ENCODE measurements at regions not wholly inside any gene's neighbourhood (a gene's known extent, or its start where the extent isn't known, plus 50 kb on each side); places are given as distances from the start of the nearest gene placed in this dataset.

GRCh38 chr9:515665-516064 is 301.0 kb downstream of the DOCK8 start:
- TF ChIP-seq, protein P1, sequence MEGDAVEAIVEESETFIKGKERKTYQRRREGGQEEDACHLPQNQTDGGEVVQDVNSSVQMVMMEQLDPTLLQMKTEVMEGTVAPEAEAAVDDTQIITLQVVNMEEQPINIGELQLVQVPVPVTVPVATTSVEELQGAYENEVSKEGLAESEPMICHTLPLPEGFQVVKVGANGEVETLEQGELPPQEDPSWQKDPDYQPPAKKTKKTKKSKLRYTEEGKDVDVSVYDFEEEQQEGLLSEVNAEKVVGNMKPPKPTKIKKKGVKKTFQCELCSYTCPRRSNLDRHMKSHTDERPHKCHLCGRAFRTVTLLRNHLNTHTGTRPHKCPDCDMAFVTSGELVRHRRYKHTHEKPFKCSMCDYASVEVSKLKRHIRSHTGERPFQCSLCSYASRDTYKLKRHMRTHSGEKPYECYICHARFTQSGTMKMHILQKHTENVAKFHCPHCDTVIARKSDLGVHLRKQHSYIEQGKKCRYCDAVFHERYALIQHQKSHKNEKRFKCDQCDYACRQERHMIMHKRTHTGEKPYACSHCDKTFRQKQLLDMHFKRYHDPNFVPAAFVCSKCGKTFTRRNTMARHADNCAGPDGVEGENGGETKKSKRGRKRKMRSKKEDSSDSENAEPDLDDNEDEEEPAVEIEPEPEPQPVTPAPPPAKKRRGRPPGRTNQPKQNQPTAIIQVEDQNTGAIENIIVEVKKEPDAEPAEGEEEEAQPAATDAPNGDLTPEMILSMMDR (IDR thresholded peaks at IDR 0.05): no peak
- Histone ChIP-seq H3K4me3 (ENCODE audit: low read depth in 1 of 2, low read length in 1 of 2) (no peak overlapping the region), H3K27me3 (peaks cover 13% of the 10 kb centered on the region), H3K36me3 (no peaks in the 10 kb centered on the region), H3K9me3 (no peaks in the 10 kb centered on the region), H3K27ac (no peak overlapping the region), H3K4me1 (ENCODE audit: control insufficient read depth in 1 of 2, insufficient read depth in 1 of 2, low read depth in 1 of 2, low read length in 1 of 2) (no peaks in the 10 kb centered on the region)

DNA sequence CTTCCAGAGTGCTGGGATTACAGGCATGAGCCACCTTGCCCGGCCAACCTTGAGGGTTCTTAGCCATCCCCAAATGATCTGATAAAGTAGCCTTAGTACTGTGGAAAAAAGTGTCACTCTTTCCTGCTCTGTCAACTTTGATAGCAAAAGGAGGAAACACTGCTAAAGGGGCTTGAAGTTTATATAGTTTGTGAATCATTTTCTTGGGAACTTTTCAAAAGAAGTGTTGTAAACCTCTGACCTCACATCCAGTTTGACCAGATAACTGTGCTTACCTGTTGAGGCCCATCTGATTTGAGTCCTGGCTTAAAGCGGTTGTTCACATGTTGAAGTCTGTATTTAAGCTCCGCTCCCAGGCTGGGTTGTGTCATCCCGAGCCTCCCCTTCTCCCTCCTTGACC is 303.3 kb downstream of the DOCK8 start:
- Histone ChIP-seq H3K27ac (no peak overlapping the region), H3K36me3 (no peaks in the 10 kb centered on the region), H3K27me3 (peaks cover 13% of the 10 kb centered on the region), H3K4me3 (ENCODE audit: low read depth in 1 of 2, low read length in 1 of 2) (no peak overlapping the region), H3K4me1 (ENCODE audit: control insufficient read depth in 1 of 2, insufficient read depth in 1 of 2, low read depth in 1 of 2, low read length in 1 of 2) (no peaks in the 10 kb centered on the region), H3K9me3 (no peaks in the 10 kb centered on the region)
- TF ChIP-seq, protein P1 (IDR thresholded peaks at IDR 0.05): no peak

GRCh38 chr9:518540-518939 is 303.9 kb downstream of the DOCK8 start:
- Histone ChIP-seq H3K4me1 (ENCODE audit: control insufficient read depth in 1 of 2, insufficient read depth in 1 of 2, low read depth in 1 of 2, low read length in 1 of 2) (no peaks in the 10 kb centered on the region), H3K27me3 (peaks cover 12% of the 10 kb centered on the region), H3K4me3 (ENCODE audit: low read depth in 1 of 2, low read length in 1 of 2) (no peak overlapping the region), H3K27ac (no peak overlapping the region), H3K9me3 (no peaks in the 10 kb centered on the region), H3K36me3 (no peaks in the 10 kb centered on the region)
- TF ChIP-seq, protein P1 (IDR thresholded peaks at IDR 0.05): no peak

- no peak overlapping the region for H3K27ac ChIP-seq
- H3K4me1 ChIP-seq (ENCODE audit: control insufficient read depth in 1 of 2, insufficient read depth in 1 of 2, low read depth in 1 of 2, low read length in 1 of 2): no peaks in the 10 kb centered on the region
- H3K9me3 ChIP-seq: no peaks in the 10 kb centered on the region
- peaks cover 4% of the 10 kb centered on the region for H3K27me3 ChIP-seq
- H3K36me3 ChIP-seq: no peaks in the 10 kb centered on the region
- no peak overlapping the region for H3K4me3 ChIP-seq (ENCODE audit: low read depth in 1 of 2, low read length in 1 of 2)
- TF ChIP-seq, protein P1 (IDR thresholded peaks at IDR 0.05): no peak
Observed at GRCh38 chr9:519579-519978, 304.9 kb downstream of the DOCK8 start.

DNA sequence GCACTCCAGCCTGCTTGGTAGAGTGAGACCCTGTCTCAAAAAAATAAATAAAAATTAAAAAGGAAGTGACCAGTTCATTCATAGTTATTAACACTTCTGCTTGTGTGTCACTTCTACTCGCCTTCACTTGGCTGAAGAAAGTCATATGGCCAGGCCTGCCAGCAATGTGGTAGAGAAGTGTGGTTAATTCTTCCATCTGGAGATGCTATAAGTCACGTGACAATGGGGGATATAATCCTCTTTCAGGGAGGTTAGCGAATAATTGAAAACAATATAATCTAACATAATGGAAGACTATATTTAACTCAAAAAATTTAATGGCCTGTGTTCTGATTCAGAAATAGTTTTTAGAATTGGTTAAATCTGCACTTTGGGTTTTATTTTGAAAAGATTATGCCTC is 305.6 kb downstream of the DOCK8 start:
- no peaks in the 10 kb centered on the region for H3K4me1 ChIP-seq (ENCODE audit: control insufficient read depth in 1 of 2, insufficient read depth in 1 of 2, low read depth in 1 of 2, low read length in 1 of 2)
- H3K27me3 ChIP-seq: no peaks in the 10 kb centered on the region
- H3K9me3 ChIP-seq: no peaks in the 10 kb centered on the region
- no peaks in the 10 kb centered on the region for H3K36me3 ChIP-seq
- no peak overlapping the region for H3K27ac ChIP-seq
- TF ChIP-seq, protein P1 (IDR thresholded peaks at IDR 0.05): no peak
- H3K4me3 ChIP-seq (ENCODE audit: low read depth in 1 of 2, low read length in 1 of 2): no peak overlapping the region

DNA sequence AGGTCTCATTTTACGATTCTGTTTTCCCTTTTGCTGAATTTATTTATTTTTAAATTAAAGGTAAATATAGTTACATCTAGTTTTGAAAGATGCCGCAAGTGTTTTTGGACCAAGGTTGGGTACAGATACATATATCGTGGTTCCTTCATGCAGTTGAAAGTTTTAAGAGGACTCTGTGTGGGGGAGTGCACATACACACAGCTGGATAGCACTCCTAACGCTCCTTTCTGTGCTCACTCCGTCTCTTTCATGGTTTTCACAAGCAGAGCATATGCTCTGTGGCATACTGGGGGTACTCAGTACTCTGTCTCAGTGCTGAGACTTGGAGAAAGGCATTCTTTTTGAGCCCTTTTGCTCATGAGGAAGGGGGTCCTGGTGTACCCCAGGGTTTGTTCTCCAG is 307.5 kb downstream of the DOCK8 start:
- Histone ChIP-seq H3K27me3 (no peaks in the 10 kb centered on the region), H3K36me3 (no peaks in the 10 kb centered on the region), H3K9me3 (no peaks in the 10 kb centered on the region), H3K27ac (no peak overlapping the region), H3K4me3 (ENCODE audit: low read depth in 1 of 2, low read length in 1 of 2) (no peak overlapping the region), H3K4me1 (ENCODE audit: control insufficient read depth in 1 of 2, insufficient read depth in 1 of 2, low read depth in 1 of 2, low read length in 1 of 2) (no peaks in the 10 kb centered on the region)
- TF ChIP-seq, protein P1 (IDR thresholded peaks at IDR 0.05): no peak
